CD4-positive, alpha-beta memory T cell (primary cell): ENCODE measurements at regions not wholly inside any gene's neighbourhood (a gene's known extent, or its start where the extent isn't known, plus 50 kb on each side); places are given as distances from the start of the nearest gene placed in this dataset.

Experiments used
- CTCF ChIA-PET: fragments of 350-600 bp; sonication (Branson Sonifier 250); formaldehyde crosslinking; loops from one replicate; lab custom pipeline; 2021; ENCODE audit warnings: inconsistent platforms; ENCODE audit not compliant: partially characterized antibody; lab: Charles Lee
- POLR2A ChIA-PET: fragments of 350-600 bp; sonication (Branson Sonifier 250); formaldehyde crosslinking; loops from one replicate; lab custom pipeline; 2021; ENCODE audit not compliant: partially characterized antibody; lab: Charles Lee
- DNase-seq, 5 donors: peaks; one replicate each; pipeline versions ENCODE4 v3.0.0 to v3.0.0-alpha.2; 2020 to 2022; ENCODE audit warnings: mixed read lengths in 1 of 5
- H3K27ac ChIP-seq: one replicate; pipeline ENCODE4 v1.7.0; 2013; ENCODE audit warnings: low read depth, low read length
- H3K27me3 ChIP-seq: 2 replicates; pipeline ENCODE4 v1.7.0; 2013; ENCODE audit warnings: mild to moderate bottlenecking, low read length, moderate library complexity; ENCODE audit not compliant: insufficient read depth
- H3K36me3 ChIP-seq: 2 replicates; pipeline ENCODE4 v1.7.0; 2013; ENCODE audit warnings: mild to moderate bottlenecking, low read length, moderate library complexity; ENCODE audit not compliant: insufficient read depth
- H3K4me1 ChIP-seq: 2 replicates; pipeline ENCODE4 v1.7.0; 2013; ENCODE audit warnings: mild to moderate bottlenecking, low read length, moderate library complexity; ENCODE audit not compliant: insufficient read depth
- H3K4me3 ChIP-seq, 2 donors: one replicate each; pipeline ENCODE4 v1.7.0; 2013; ENCODE audit warnings: low read length in 2 of 2, mild to moderate bottlenecking in 1 of 2
- H3K9me3 ChIP-seq, 2 donors: one replicate each; pipeline ENCODE4 v1.7.0; 2013; ENCODE audit warnings: low read length in 2 of 2, control low read depth in 1 of 2; ENCODE audit not compliant: control insufficient read depth in 1 of 2
- H3K27ac Mint-ChIP-seq, 7 donors: one replicate each; pipeline ENCODE4 v1.8.0; 2020 to 2021; ENCODE audit warnings: mixed read lengths in 7 of 7, mild to moderate bottlenecking in 6 of 7, inconsistent platforms in 3 of 7, moderate library complexity in 3 of 7
- H3K27me3 Mint-ChIP-seq, 2 donors: one replicate each; pipeline ENCODE4 v1.8.0; 2020 to 2021; ENCODE audit warnings: mixed read lengths in 2 of 2
- H3K36me3 Mint-ChIP-seq, 2 donors: one replicate each; pipeline ENCODE4 v1.8.0; 2020 to 2021; ENCODE audit warnings: mixed read lengths in 2 of 2, inconsistent platforms in 1 of 2, mild to moderate bottlenecking in 1 of 2
- H3K4me1 Mint-ChIP-seq, 4 donors: one replicate each; pipeline ENCODE4 v1.8.0; 2020 to 2021; ENCODE audit warnings: mixed read lengths in 4 of 4, mild to moderate bottlenecking in 1 of 4
- H3K4me3 Mint-ChIP-seq, 8 donors: one replicate each; pipeline ENCODE4 v1.8.0; 2020 to 2021; ENCODE audit warnings: mixed read lengths in 8 of 8, mild to moderate bottlenecking in 7 of 8, moderate library complexity in 6 of 8, inconsistent platforms in 3 of 8
- H3K9me3 Mint-ChIP-seq, 8 donors: one replicate each; pipeline ENCODE4 v1.8.0; 2020 to 2021; ENCODE audit warnings: mixed read lengths in 8 of 8, mild to moderate bottlenecking in 5 of 8, inconsistent platforms in 3 of 8, moderate library complexity in 1 of 8
- intact Hi-C: fragments of 100-400 bp; cut with micrococcal nuclease; formaldehyde crosslinking; loops from one replicate; pipeline ENCODE4 v1.15.1; 2023

DNA sequence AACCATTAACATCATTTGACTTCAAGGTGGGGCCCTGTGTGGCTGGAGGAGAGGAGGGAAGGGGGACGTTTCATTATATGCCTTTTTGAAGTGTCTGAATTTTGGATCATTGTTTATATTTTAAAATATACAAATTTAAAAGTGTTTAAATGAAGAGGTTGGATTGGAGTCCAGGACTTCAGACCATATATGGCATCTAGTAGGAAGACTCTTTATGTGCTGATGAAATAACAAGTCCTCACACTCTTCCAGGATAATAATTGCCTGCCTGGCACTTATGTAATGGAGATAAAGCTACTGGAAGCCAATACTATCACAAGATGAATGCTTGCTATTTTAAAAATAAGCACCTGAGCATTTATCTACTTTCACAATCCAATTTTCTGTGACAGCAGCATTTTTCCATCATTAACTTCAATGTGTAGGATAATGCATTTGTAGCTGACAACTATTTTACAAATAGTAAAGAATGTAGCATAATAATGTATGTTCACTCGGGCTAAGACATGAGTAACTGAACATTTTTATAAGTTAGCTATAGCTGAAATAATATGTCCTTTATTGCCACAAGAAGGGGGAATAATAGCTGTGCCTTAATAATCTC, 188.4 kb downstream of the MTCL1 start:
- ChIA-PET POLR2A (no interaction called here), CTCF (no interaction called here)
- H3K27me3 Mint-ChIP-seq: peaks cover 8 to 12% of the 10 kb centered on the region in 2 donors
- no peak for DNase-seq
- H3K4me3 Mint-ChIP-seq: no peak overlapping the region
- Histone ChIP-seq H3K4me1 (no peaks in the 10 kb centered on the region), H3K4me3 (no peak overlapping the region), H3K27ac (no peak overlapping the region), H3K9me3 (no peaks in the 10 kb centered on the region), H3K27me3 (no peaks in the 10 kb centered on the region), H3K36me3 (no peaks in the 10 kb centered on the region)
- intact Hi-C loops: no loop called here
- no peak overlapping the region for H3K27ac Mint-ChIP-seq
- H3K9me3 Mint-ChIP-seq: peaks cover 0 to 12% (median 2%) of the 10 kb centered on the region in 8 donors
- no peaks in the 10 kb centered on the region for H3K36me3 Mint-ChIP-seq
- no peaks in the 10 kb centered on the region for H3K4me1 Mint-ChIP-seq

GRCh38 chr18:8894823-8895222, 189.5 kb downstream of the MTCL1 start:
- CTCF ChIA-PET: no interaction called here
- H3K4me1 ChIP-seq: no peaks in the 10 kb centered on the region
- H3K27ac ChIP-seq: no peak overlapping the region
- DNase-seq: no peak
- H3K4me3 Mint-ChIP-seq: no peak overlapping the region
- POLR2A ChIA-PET: no interaction called here
- no peak overlapping the region for H3K4me3 ChIP-seq
- no peak overlapping the region for H3K27ac Mint-ChIP-seq
- H3K27me3 ChIP-seq: no peaks in the 10 kb centered on the region
- no peaks in the 10 kb centered on the region for H3K4me1 Mint-ChIP-seq
- intact Hi-C loops: no loop called here
- H3K27me3 Mint-ChIP-seq: peaks cover 9 to 12% of the 10 kb centered on the region in 2 donors
- H3K9me3 ChIP-seq: no peaks in the 10 kb centered on the region
- no peaks in the 10 kb centered on the region for H3K36me3 ChIP-seq
- no peaks in the 10 kb centered on the region for H3K36me3 Mint-ChIP-seq
- peaks cover 0 to 8% (median under 1%) of the 10 kb centered on the region in 8 donors for H3K9me3 Mint-ChIP-seq

- no peak for DNase-seq
- no peaks in the 10 kb centered on the region for H3K27me3 ChIP-seq
- H3K4me1 ChIP-seq: no peaks in the 10 kb centered on the region
- no peaks in the 10 kb centered on the region for H3K36me3 ChIP-seq
- Mint-ChIP-seq H3K36me3 (no peaks in the 10 kb centered on the region), H3K27ac (no peak overlapping the region), H3K9me3 (peaks cover 0 to 8% (median under 1%) of the 10 kb centered on the region in 8 donors), H3K4me3 (no peak overlapping the region), H3K27me3 (peaks cover 10 to 15% of the 10 kb centered on the region in 2 donors), H3K4me1 (no peaks in the 10 kb centered on the region)
- no peak overlapping the region for H3K27ac ChIP-seq
- no peaks in the 10 kb centered on the region for H3K9me3 ChIP-seq
- no peak overlapping the region for H3K4me3 ChIP-seq
- POLR2A ChIA-PET: no interaction called here
- CTCF ChIA-PET: no interaction called here
- intact Hi-C loops: no loop called here
Measured at GRCh38 chr18:8895341-8895740, 190.0 kb downstream of the MTCL1 start.

DNA sequence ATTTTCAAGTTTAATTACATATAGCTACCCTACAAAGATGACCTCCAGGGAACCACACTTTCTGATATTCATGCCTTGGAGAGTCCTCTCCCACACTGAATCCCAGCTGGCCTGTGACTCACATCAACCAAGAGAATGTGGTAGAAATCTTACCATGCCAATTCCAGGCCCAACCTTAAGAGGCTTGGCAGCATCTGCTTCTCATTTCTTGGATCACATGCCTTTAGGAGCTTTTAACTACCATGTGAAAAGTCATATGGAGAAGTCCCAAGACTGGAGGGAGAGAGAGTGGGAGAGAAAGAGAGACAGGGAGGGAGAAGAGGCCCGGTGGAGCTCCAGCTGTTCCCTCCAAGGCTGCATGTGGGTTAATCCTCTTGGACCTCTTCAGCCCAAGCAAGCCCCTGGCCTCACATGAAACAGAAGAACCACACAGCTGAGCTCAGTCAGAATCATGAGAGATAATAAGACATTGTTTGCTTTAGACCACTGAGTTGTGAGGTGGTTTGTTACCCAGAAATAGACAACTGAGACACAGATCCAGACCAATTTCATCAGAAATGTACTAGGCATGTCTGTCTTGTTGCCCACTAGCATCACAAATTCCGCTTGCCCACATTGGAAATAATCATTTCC, 190.7 kb downstream of the MTCL1 start:
- DNase-seq: no peak
- intact Hi-C loops: no loop called here
- H3K27ac ChIP-seq: no peak overlapping the region
- no peaks in the 10 kb centered on the region for H3K27me3 ChIP-seq
- CTCF ChIA-PET: no interaction called here
- H3K4me3 Mint-ChIP-seq: no peak overlapping the region
- no peaks in the 10 kb centered on the region for H3K9me3 ChIP-seq
- no peak overlapping the region for H3K4me3 ChIP-seq
- no peaks in the 10 kb centered on the region for H3K36me3 ChIP-seq
- no peaks in the 10 kb centered on the region for H3K4me1 ChIP-seq
- H3K4me1 Mint-ChIP-seq: no peaks in the 10 kb centered on the region
- no peak overlapping the region for H3K27ac Mint-ChIP-seq
- POLR2A ChIA-PET: no interaction called here
- H3K27me3 Mint-ChIP-seq: peaks cover 12% of the 10 kb centered on the region in 2 donors
- peaks cover 0 to 8% (median under 1%) of the 10 kb centered on the region in 8 donors for H3K9me3 Mint-ChIP-seq
- no peaks in the 10 kb centered on the region for H3K36me3 Mint-ChIP-seq

DNA sequence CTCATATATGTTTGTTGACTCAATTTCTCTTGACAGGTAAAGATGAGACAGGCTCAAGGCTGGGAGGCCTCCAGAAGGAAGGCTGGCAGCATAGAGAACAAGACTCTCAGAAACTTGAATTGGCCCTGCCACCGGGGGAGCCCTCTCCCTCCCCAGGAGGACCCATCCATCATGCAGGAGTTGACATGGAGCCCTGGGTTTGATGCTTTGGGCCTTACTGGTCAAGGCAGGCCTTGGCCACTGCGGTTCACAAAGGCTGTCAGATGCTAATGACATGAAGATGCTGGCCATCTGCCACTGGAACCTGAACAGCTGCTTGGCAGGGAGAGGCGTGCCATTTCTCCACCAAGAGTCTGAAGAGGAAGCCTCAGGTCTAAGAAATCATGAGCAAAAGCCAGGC, 193.6 kb downstream of the MTCL1 start:
- POLR2A ChIA-PET: no interaction called here
- no peaks in the 10 kb centered on the region for H3K4me1 Mint-ChIP-seq
- no peaks in the 10 kb centered on the region for H3K36me3 ChIP-seq
- intact Hi-C loops: no loop called here
- no peaks in the 10 kb centered on the region for H3K27me3 ChIP-seq
- H3K4me1 ChIP-seq: no peaks in the 10 kb centered on the region
- H3K4me3 Mint-ChIP-seq: no peak overlapping the region
- DNase-seq: no peak
- H3K27ac Mint-ChIP-seq: no peak overlapping the region
- H3K9me3 ChIP-seq: no peaks in the 10 kb centered on the region
- H3K9me3 Mint-ChIP-seq: peaks cover 0 to 13% (median 6%) of the 10 kb centered on the region in 8 donors
- CTCF ChIA-PET: no interaction called here
- no peak overlapping the region for H3K27ac ChIP-seq
- no peaks in the 10 kb centered on the region for H3K36me3 Mint-ChIP-seq
- peaks cover 16 to 21% of the 10 kb centered on the region in 2 donors for H3K27me3 Mint-ChIP-seq
- no peak overlapping the region for H3K4me3 ChIP-seq

- Mint-ChIP-seq H3K27ac (no peak overlapping the region), H3K9me3 (peaks cover 0 to 14% (median 7%) of the 10 kb centered on the region in 8 donors), H3K27me3 (peaks cover 14 to 21% of the 10 kb centered on the region in 2 donors), H3K4me1 (no peaks in the 10 kb centered on the region), H3K36me3 (no peaks in the 10 kb centered on the region), H3K4me3 (no peak overlapping the region)
- no peak for DNase-seq
- ChIA-PET POLR2A (no interaction called here), CTCF (no interaction called here)
- Histone ChIP-seq H3K36me3 (no peaks in the 10 kb centered on the region), H3K27me3 (no peaks in the 10 kb centered on the region), H3K4me1 (no peaks in the 10 kb centered on the region), H3K4me3 (no peak overlapping the region), H3K27ac (no peak overlapping the region), H3K9me3 (no peaks in the 10 kb centered on the region)
- intact Hi-C loops: no loop called here
Measured at GRCh38 chr18:8900552-8900951, 195.2 kb downstream of the MTCL1 start.

DNA sequence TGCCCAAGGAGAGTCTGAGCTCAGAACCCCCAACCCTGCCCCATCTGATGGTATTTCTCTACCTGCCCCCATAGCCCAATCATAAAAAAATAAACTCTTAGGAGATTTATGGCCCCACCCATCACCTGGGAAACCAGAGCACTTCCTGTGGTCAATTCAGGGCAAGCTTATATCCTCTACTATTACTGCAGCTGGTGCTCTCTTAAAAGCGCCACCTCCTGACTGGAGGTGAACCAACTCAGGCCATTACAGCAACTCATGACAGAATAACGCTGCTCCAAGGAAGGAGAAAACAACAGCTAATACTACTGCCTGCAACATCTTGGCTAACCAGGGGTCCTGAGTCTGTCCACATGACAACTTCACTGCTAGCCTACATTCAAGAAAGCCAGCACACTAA, 195.7 kb downstream of the MTCL1 start:
- DNase-seq: no peak
- Mint-ChIP-seq H3K4me3 (no peak overlapping the region), H3K36me3 (no peaks in the 10 kb centered on the region), H3K27me3 (peaks cover 14 to 19% of the 10 kb centered on the region in 2 donors), H3K4me1 (no peaks in the 10 kb centered on the region), H3K9me3 (peaks cover 0 to 13% (median 8%) of the 10 kb centered on the region in 8 donors), H3K27ac (no peak overlapping the region)
- intact Hi-C loops: no loop called here
- POLR2A ChIA-PET: no interaction called here
- H3K9me3 ChIP-seq: no peaks in the 10 kb centered on the region
- H3K27me3 ChIP-seq: no peaks in the 10 kb centered on the region
- no peaks in the 10 kb centered on the region for H3K4me1 ChIP-seq
- no peaks in the 10 kb centered on the region for H3K36me3 ChIP-seq
- CTCF ChIA-PET: no interaction called here
- no peak overlapping the region for H3K27ac ChIP-seq
- no peak overlapping the region for H3K4me3 ChIP-seq
